ENCODE measurements at regions not wholly inside any gene's neighbourhood (a gene's known extent, or its start where the extent isn't known, plus 50 kb on each side); places are given as distances from the start of the nearest gene placed in this dataset.

DNA sequence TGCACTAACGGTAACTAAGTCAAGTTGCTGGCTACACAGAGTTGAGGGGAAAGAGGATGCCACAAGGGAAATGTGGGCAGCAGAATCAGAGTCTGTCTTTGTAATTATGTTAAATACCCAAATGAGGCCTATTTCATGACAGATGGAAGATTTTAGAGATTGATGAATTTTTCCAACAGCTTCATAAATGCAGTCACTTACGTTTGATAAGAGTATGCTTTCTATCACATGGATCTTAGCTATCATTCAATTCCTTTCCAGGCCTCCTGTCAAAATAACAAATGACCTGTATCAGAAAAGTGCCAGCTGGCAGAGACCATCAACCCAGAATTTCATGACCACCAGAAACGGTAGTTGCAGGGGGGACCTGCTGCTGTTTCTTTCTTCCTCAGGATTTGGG lies 148.4 kb upstream of the PLPP4 start:
- TF ChIP-seq, protein P1, sequence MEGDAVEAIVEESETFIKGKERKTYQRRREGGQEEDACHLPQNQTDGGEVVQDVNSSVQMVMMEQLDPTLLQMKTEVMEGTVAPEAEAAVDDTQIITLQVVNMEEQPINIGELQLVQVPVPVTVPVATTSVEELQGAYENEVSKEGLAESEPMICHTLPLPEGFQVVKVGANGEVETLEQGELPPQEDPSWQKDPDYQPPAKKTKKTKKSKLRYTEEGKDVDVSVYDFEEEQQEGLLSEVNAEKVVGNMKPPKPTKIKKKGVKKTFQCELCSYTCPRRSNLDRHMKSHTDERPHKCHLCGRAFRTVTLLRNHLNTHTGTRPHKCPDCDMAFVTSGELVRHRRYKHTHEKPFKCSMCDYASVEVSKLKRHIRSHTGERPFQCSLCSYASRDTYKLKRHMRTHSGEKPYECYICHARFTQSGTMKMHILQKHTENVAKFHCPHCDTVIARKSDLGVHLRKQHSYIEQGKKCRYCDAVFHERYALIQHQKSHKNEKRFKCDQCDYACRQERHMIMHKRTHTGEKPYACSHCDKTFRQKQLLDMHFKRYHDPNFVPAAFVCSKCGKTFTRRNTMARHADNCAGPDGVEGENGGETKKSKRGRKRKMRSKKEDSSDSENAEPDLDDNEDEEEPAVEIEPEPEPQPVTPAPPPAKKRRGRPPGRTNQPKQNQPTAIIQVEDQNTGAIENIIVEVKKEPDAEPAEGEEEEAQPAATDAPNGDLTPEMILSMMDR (conservative IDR thresholded peaks at IDR 0.05) = no peak
- no peaks in the 10 kb centered on the region for H3K27me3 ChIP-seq (ENCODE audit: insufficient read depth, low read length)
- H2AFZ ChIP-seq (ENCODE audit: low read length) = no peak overlapping the region
- no peaks in the 10 kb centered on the region for H3K79me1 ChIP-seq (ENCODE audit: insufficient read depth, low read depth, low read length, poor library complexity, severe bottlenecking)
- no peak overlapping the region for H4K91ac ChIP-seq (ENCODE audit: insufficient read length, low read depth, low read length)
- H3K27me3 Mint-ChIP-seq (ENCODE audit: low read depth) = peaks cover 2% of the 10 kb centered on the region; the same call in 1 of the 2 replicates
- no peak overlapping the region for H3K4me2 ChIP-seq (ENCODE audit: insufficient read depth, insufficient read length, low read length)
- H3K56ac ChIP-seq (ENCODE audit: insufficient read length, low read depth, low read length) = no peak overlapping the region
- no peak overlapping the region for H3K23ac ChIP-seq (ENCODE audit: insufficient read length, low read depth, low read length)
- H3K9ac ChIP-seq (ENCODE audit: extremely low read depth, insufficient read length, low read length) = no peak overlapping the region
- no peak overlapping the region for H3K18ac ChIP-seq (ENCODE audit: insufficient read length, low read depth, low read length)
- H2BK15ac ChIP-seq (ENCODE audit: low read depth, low read length) = no peak overlapping the region
- no peak overlapping the region for H4K5ac ChIP-seq (ENCODE audit: insufficient read length, low read depth, low read length)
- DNase-seq = no peak
- H3K27ac ChIP-seq (ENCODE audit: insufficient read length, low read depth, low read length) = no peak overlapping the region
- H2BK12ac ChIP-seq (ENCODE audit: insufficient read length, low read depth, low read length) = no peak overlapping the region
- H3K9me3 Mint-ChIP-seq = peaks cover 0 to 13% of the 10 kb centered on the region in 2 experiments; a peak in 3 of 5 replicates
- H3K79me2 ChIP-seq (ENCODE audit: insufficient read depth, low read length) = no peaks in the 10 kb centered on the region
- H3K14ac ChIP-seq (ENCODE audit: insufficient read depth, low read length) = no peak overlapping the region
- no peak overlapping the region for H2BK20ac ChIP-seq (ENCODE audit: low read depth, low read length, poor library complexity, severe bottlenecking)
- 0 out of 4 replicates have a peak, but pooled peaks cover 0 to 3% of the 10 kb centered on the region in 2 experiments for H3K4me1 Mint-ChIP-seq
- H3K4me3 Mint-ChIP-seq = no peak overlapping the region
- no peak overlapping the region for H2BK120ac ChIP-seq (ENCODE audit: low read depth, low read length, poor library complexity, severe bottlenecking)
- H3T11ph ChIP-seq (ENCODE audit: low read length) = no peak overlapping the region
- H3K36me3 Mint-ChIP-seq (ENCODE audit: insufficient read depth in 1 of 3, low read depth in 3 of 3) = peaks cover 0 to 9% (median 0%) of the 10 kb centered on the region in 3 experiments; a peak in 2 of 7 replicates
- no peak overlapping the region for H4K8ac ChIP-seq (replicated peaks; ENCODE audit: insufficient read length, low read depth, low read length)
- no CpG with 5 or more reads among the region's 3 CpGs for WGBS (ENCODE audit: extremely low coverage, insufficient read length, low lambda C conversion rate)
- H3K27ac Mint-ChIP-seq = no peak overlapping the region
- H3K9me3 ChIP-seq (ENCODE audit: control insufficient read depth, low read depth, low read length) = no peaks in the 10 kb centered on the region
- H3K23me2 ChIP-seq (ENCODE audit: insufficient read length, low read depth, low read length, poor library complexity, severe bottlenecking) = no peaks in the 10 kb centered on the region
- H3K4me1 ChIP-seq (ENCODE audit: insufficient read depth, low read length) = no peaks in the 10 kb centered on the region
- H4K20me1 ChIP-seq (ENCODE audit: control insufficient read depth, insufficient read depth, insufficient read length) = no peaks in the 10 kb centered on the region
- H2AK5ac ChIP-seq (ENCODE audit: insufficient read length, low read length) = no peak overlapping the region
- H3K4ac ChIP-seq (ENCODE audit: low read depth, low read length) = no peak overlapping the region
- H2BK5ac ChIP-seq (ENCODE audit: insufficient read length, low read length) = no peak overlapping the region

All from H9 (cell line).